ENCODE measurements at regions not wholly inside any gene's neighbourhood (a gene's known extent, or its start where the extent isn't known, plus 50 kb on each side); places are given as distances from the start of the nearest gene placed in this dataset.

GRCh38 chr11:25953006-25953405 lies 378.9 kb upstream of the ANO3 start:
- no peaks in the 10 kb centered on the region for H3K9me3 ChIP-seq (ENCODE audit: control insufficient read depth, low read depth, low read length)
- H3K27me3 ChIP-seq (ENCODE audit: control insufficient read depth, extremely low read depth, insufficient read depth, low read length): no peaks in the 10 kb centered on the region
- H3K4me1 ChIP-seq (ENCODE audit: control insufficient read depth, extremely low read depth, insufficient read depth, low read length): no peaks in the 10 kb centered on the region
- H3K9me1 ChIP-seq (ENCODE audit: control insufficient read depth, extremely low read depth, insufficient read depth, low read length): no peaks in the 10 kb centered on the region
- no peaks in the 10 kb centered on the region for H4K20me1 ChIP-seq (ENCODE audit: control insufficient read depth, extremely low read depth, insufficient read depth, low read length)
- H3K36me3 ChIP-seq (ENCODE audit: control insufficient read depth in 2 of 2, extremely low read depth in 1 of 2, insufficient read depth in 2 of 2, low read length in 2 of 2): no peaks in the 10 kb centered on the region
- H2AFZ ChIP-seq (ENCODE audit: control insufficient read depth, low read length): no peak overlapping the region
- no peak overlapping the region for H3K9ac ChIP-seq (ENCODE audit: control insufficient read depth, extremely low read depth, insufficient read depth, low read length)
- DNase-seq (ENCODE audit: low read depth, low spot score) (no peak), FAIRE-seq (no peak)
- H3K27ac ChIP-seq (ENCODE audit: control insufficient read depth, insufficient read depth, low read length): no peak overlapping the region
- H3K4me2 ChIP-seq (ENCODE audit: control insufficient read depth, extremely low read depth, insufficient read depth, low read depth, low read length): no peak overlapping the region
- dilution Hi-C loops (cut with MboI; ENCODE audit: extremely low pct_ligation_motif_present, low sequenced_read_pairs): no loop called here
- no peak overlapping the region for H3K4me3 ChIP-seq (ENCODE audit: control insufficient read depth in 2 of 3, extremely low read depth in 1 of 3, insufficient read depth in 2 of 3, low read depth in 1 of 3, low read length in 3 of 3)
- no peak for TF ChIP-seq EZH2 (IDR thresholded peaks at IDR 0.05; ENCODE audit: low read length)
- TF ChIP-seq CTCF (optimal IDR thresholded peaks at IDR 0.05 in 1 of 3, IDR thresholded peaks at IDR 0.05 in 1 of 3, conservative IDR thresholded peaks at IDR 0.05 in 1 of 3; ENCODE audit: extremely low read depth in 1 of 3, insufficient read depth in 2 of 3, low read length in 3 of 3): no peak
- H3K79me2 ChIP-seq (ENCODE audit: control insufficient read depth, insufficient read depth, low read length): no peaks in the 10 kb centered on the region

GRCh38 chr11:25958045-25958444 lies 373.9 kb upstream of the ANO3 start:
- H3K27ac ChIP-seq (ENCODE audit: control insufficient read depth, insufficient read depth, low read length): no peak overlapping the region
- H3K27me3 ChIP-seq (ENCODE audit: control insufficient read depth, extremely low read depth, insufficient read depth, low read length): no peaks in the 10 kb centered on the region
- no peak overlapping the region for H3K9ac ChIP-seq (ENCODE audit: control insufficient read depth, extremely low read depth, insufficient read depth, low read length)
- no peaks in the 10 kb centered on the region for H3K79me2 ChIP-seq (ENCODE audit: control insufficient read depth, insufficient read depth, low read length)
- no peak overlapping the region for H3K4me2 ChIP-seq (ENCODE audit: control insufficient read depth, extremely low read depth, insufficient read depth, low read depth, low read length)
- no peak overlapping the region for H2AFZ ChIP-seq (ENCODE audit: control insufficient read depth, low read length)
- DNase-seq (ENCODE audit: low read depth, low spot score): no peak
- no peak for TF ChIP-seq CTCF (optimal IDR thresholded peaks at IDR 0.05 in 1 of 3, IDR thresholded peaks at IDR 0.05 in 1 of 3, conservative IDR thresholded peaks at IDR 0.05 in 1 of 3; ENCODE audit: extremely low read depth in 1 of 3, insufficient read depth in 2 of 3, low read length in 3 of 3)
- no peak for TF ChIP-seq EZH2 (IDR thresholded peaks at IDR 0.05; ENCODE audit: low read length)
- FAIRE-seq: no peak
- dilution Hi-C loops (cut with MboI; ENCODE audit: extremely low pct_ligation_motif_present, low sequenced_read_pairs): no loop called here
- H4K20me1 ChIP-seq (ENCODE audit: control insufficient read depth, extremely low read depth, insufficient read depth, low read length): no peaks in the 10 kb centered on the region
- no peak overlapping the region for H3K4me3 ChIP-seq (ENCODE audit: control insufficient read depth in 2 of 3, extremely low read depth in 1 of 3, insufficient read depth in 2 of 3, low read depth in 1 of 3, low read length in 3 of 3)
- H3K36me3 ChIP-seq (ENCODE audit: control insufficient read depth in 2 of 2, extremely low read depth in 1 of 2, insufficient read depth in 2 of 2, low read length in 2 of 2): no peaks in the 10 kb centered on the region
- H3K4me1 ChIP-seq (ENCODE audit: control insufficient read depth, extremely low read depth, insufficient read depth, low read length): no peaks in the 10 kb centered on the region
- H3K9me3 ChIP-seq (ENCODE audit: control insufficient read depth, low read depth, low read length): no peaks in the 10 kb centered on the region
- H3K9me1 ChIP-seq (ENCODE audit: control insufficient read depth, extremely low read depth, insufficient read depth, low read length): no peaks in the 10 kb centered on the region

Data from keratinocyte (primary cell).